Coronary artery (tissue), 2 donors: ENCODE measurements at regions not wholly inside any gene's neighbourhood (a gene's known extent, or its start where the extent isn't known, plus 50 kb on each side); places are given as distances from the start of the nearest gene placed in this dataset.

Experiments used
- DNase-seq: peaks from one replicate; pipeline ENCODE4 v3.0.0-alpha.2; 2017; ENCODE audit warnings: low spot score
- H3K27ac ChIP-seq, 2 donors: fragments of 200-600 bp; sonication (generic); one replicate each; pipeline ENCODE4 v1.5.1; 2016 to 2019
- H3K4me3 ChIP-seq: fragments of 200-600 bp; sonication (generic); 2 replicates; pipeline ENCODE4 v1.5.1; 2016; ENCODE audit warnings: mild to moderate bottlenecking, moderate library complexity
- TF ChIP-seq, protein P1 (sequence below): fragments of 200-600 bp; sonication (generic); IDR thresholded peaks from one replicate; pipeline ENCODE4 v1.5.1; 2019; ENCODE audit warnings: antibody characterized with exemption

GRCh38 chr1:84742653-84743052, 52.4 kb upstream of the SSX2IP start:
- no peak for DNase-seq
- TF ChIP-seq, protein P1, sequence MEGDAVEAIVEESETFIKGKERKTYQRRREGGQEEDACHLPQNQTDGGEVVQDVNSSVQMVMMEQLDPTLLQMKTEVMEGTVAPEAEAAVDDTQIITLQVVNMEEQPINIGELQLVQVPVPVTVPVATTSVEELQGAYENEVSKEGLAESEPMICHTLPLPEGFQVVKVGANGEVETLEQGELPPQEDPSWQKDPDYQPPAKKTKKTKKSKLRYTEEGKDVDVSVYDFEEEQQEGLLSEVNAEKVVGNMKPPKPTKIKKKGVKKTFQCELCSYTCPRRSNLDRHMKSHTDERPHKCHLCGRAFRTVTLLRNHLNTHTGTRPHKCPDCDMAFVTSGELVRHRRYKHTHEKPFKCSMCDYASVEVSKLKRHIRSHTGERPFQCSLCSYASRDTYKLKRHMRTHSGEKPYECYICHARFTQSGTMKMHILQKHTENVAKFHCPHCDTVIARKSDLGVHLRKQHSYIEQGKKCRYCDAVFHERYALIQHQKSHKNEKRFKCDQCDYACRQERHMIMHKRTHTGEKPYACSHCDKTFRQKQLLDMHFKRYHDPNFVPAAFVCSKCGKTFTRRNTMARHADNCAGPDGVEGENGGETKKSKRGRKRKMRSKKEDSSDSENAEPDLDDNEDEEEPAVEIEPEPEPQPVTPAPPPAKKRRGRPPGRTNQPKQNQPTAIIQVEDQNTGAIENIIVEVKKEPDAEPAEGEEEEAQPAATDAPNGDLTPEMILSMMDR = no peak
- no peak overlapping the region for H3K4me3 ChIP-seq
- no peak overlapping the region for H3K27ac ChIP-seq

DNA sequence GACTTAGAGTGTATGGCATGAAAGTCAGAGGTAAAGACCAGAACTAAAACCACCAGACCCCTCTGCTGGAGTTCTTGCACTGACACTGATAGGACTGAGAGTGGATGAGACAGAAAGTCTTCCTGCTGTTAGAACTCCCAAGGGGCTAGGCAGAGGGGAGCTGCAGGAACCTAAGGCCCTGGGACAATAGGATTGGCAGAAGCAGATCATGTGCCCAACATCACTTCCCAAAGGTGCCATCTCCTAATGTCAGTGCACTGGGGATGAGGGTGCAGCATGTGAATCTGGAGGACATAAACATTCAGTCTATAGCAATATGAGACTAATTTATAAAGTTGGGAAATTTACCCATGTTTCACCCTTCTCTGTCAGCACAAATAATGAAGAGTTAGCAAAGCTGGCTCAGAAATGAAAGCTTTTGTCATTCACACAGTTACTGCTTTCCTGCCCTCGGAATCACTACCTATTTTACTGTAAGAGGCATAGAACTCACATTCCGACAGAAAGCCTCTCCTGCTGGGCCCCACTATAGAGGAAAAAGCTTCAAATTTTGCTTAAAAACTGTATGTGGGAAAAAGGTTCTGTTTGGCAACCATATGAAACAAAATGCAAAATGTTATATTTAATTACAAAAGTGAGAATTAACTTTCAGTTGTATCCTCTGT, 49.9 kb upstream of the SSX2IP start:
- no peak for DNase-seq
- H3K4me3 ChIP-seq = no peak overlapping the region
- TF ChIP-seq, protein P1 = no peak
- H3K27ac ChIP-seq = no peak overlapping the region
